CD14-positive monocyte (primary cell): ENCODE measurements at regions not wholly inside any gene's neighbourhood (a gene's known extent, or its start where the extent isn't known, plus 50 kb on each side); places are given as distances from the start of the nearest gene placed in this dataset.

Source experiments
- DNase-seq, 3 donors: peaks; one replicate each; pipeline ENCODE4 v3.0.0-alpha.2; 2011 to 2022
- H2AFZ ChIP-seq: 2 replicates; pipeline ENCODE4 v1.6.0; 2012; ENCODE audit warnings: mild to moderate bottlenecking, low read depth, low read length, inconsistent platforms; ENCODE audit not compliant: insufficient read depth, poor library complexity, severe bottlenecking
- H3K27ac ChIP-seq, 2 donors: 1 replicate in 1 of 2; 2 replicates in 1 of 2; pipeline ENCODE4 v1.5.1; 2012 to 2013; ENCODE audit warnings: low read length in 2 of 2, control low read depth in 1 of 2, inconsistent platforms in 1 of 2, low read depth in 1 of 2, mild to moderate bottlenecking in 1 of 2
- H3K27me3 ChIP-seq, 2 donors: one replicate each; pipeline versions ENCODE4 v1.6.0 to v1.6.1; 2011 to 2013; ENCODE audit warnings: low read length in 2 of 2; ENCODE audit not compliant: control insufficient read depth in 2 of 2, insufficient read depth in 2 of 2
- H3K36me3 ChIP-seq, 2 donors: replicated peaks in 1 of 2; 1 replicate in 1 of 2; 2 replicates in 1 of 2; pipeline versions ENCODE4 v1.5.1 to v1.6.1; 2012 to 2013; ENCODE audit warnings: low read length in 2 of 2, control low read depth in 1 of 2, inconsistent platforms in 1 of 2, mild to moderate bottlenecking in 1 of 2; ENCODE audit not compliant: insufficient read depth in 2 of 2, control insufficient read depth in 1 of 2
- H3K4me1 ChIP-seq, 2 donors: 1 replicate in 1 of 2; 2 replicates in 1 of 2; pipeline versions ENCODE4 v1.5.1 to v1.6.1; 2012 to 2013; ENCODE audit warnings: low read length in 2 of 2, control low read depth in 1 of 2, inconsistent platforms in 1 of 2, mild to moderate bottlenecking in 1 of 2, moderate library complexity in 1 of 2; ENCODE audit not compliant: insufficient read depth in 2 of 2, control insufficient read depth in 1 of 2
- H3K4me2 ChIP-seq: replicated peaks from 2 replicates; pipeline ENCODE3; 2012; ENCODE audit warnings: low read length, moderate library complexity, mild to moderate bottlenecking; ENCODE audit not compliant: poor library complexity, severe bottlenecking; ENCODE audit errors: extremely low read depth
- H3K4me3 ChIP-seq, 3 experiments: fragments of 200-600 bp in 1 of 3; sonication (generic) in 1 of 3; replicated peaks in 1 of 3; 1 replicate in 2 of 3; 2 replicates in 1 of 3; pipeline ENCODE4 v1.5.1; 2011 to 2013; ENCODE audit warnings: low read length in 3 of 3, mild to moderate bottlenecking in 3 of 3, control low read depth in 2 of 3, low read depth in 2 of 3, inconsistent platforms in 1 of 3, moderate library complexity in 1 of 3
- H3K79me2 ChIP-seq: 2 replicates; pipeline ENCODE4 v1.6.0; 2012; ENCODE audit warnings: mild to moderate bottlenecking, control low read depth, inconsistent platforms, low read length, moderate library complexity; ENCODE audit not compliant: insufficient read depth
- H3K9ac ChIP-seq: 2 replicates; pipeline ENCODE4 v1.6.0; 2017; ENCODE audit warnings: low read length, mild to moderate bottlenecking; ENCODE audit not compliant: insufficient read depth, poor library complexity, severe bottlenecking
- H3K9me3 ChIP-seq, 2 donors: replicated peaks in 1 of 2; 1 replicate in 1 of 2; 2 replicates in 1 of 2; pipeline versions ENCODE4 v1.5.1 to v1.6.1; 2012 to 2013; ENCODE audit warnings: low read length in 2 of 2, control low read depth in 1 of 2; ENCODE audit not compliant: control insufficient read depth in 1 of 2, insufficient read depth in 1 of 2
- H4K20me1 ChIP-seq: 2 replicates; pipeline ENCODE4 v1.6.0; 2012; ENCODE audit warnings: mild to moderate bottlenecking, low read length, control low read depth, moderate library complexity; ENCODE audit not compliant: insufficient read depth
- H3K27ac Mint-ChIP-seq, 7 donors: one replicate each; pipeline ENCODE4 v1.8.0; 2020; ENCODE audit warnings: mild to moderate bottlenecking in 7 of 7, mixed read lengths in 7 of 7, moderate library complexity in 6 of 7, inconsistent platforms in 2 of 7
- H3K27me3 Mint-ChIP-seq, 3 donors: one replicate each; pipeline ENCODE4 v1.8.0; 2021 to 2022; ENCODE audit warnings: low read depth in 3 of 3, mild to moderate bottlenecking in 3 of 3, mixed read lengths in 3 of 3, moderate library complexity in 3 of 3, inconsistent platforms in 1 of 3
- H3K36me3 Mint-ChIP-seq, 2 donors: one replicate each; pipeline ENCODE4 v1.8.0; 2020; ENCODE audit warnings: mixed read lengths in 2 of 2, inconsistent platforms in 1 of 2, mild to moderate bottlenecking in 1 of 2
- H3K4me1 Mint-ChIP-seq: one replicate; pipeline ENCODE4 v1.8.0; 2020; ENCODE audit warnings: mild to moderate bottlenecking, mixed read lengths
- H3K4me3 Mint-ChIP-seq, 2 donors: one replicate each; pipeline ENCODE4 v1.8.0; 2020; ENCODE audit warnings: mild to moderate bottlenecking in 2 of 2, mixed read lengths in 2 of 2, moderate library complexity in 1 of 2
- H3K9me3 Mint-ChIP-seq, 7 donors: one replicate each; pipeline ENCODE4 v1.8.0; 2020 to 2022; ENCODE audit warnings: mixed read lengths in 7 of 7, mild to moderate bottlenecking in 6 of 7, moderate library complexity in 6 of 7, inconsistent platforms in 2 of 7
- WGBS: methylation state at CpG from one replicate; pipeline ENCODE4 v1.1.5; 2013; ENCODE audit warnings: missing lambda C conversion rate; ENCODE audit not compliant: insufficient coverage; 5-methylcytosine and 5-hydroxymethylcytosine counted together
- intact Hi-C, 2 donors: fragments of 100-400 bp; cut with micrococcal nuclease; formaldehyde crosslinking; loops; one replicate each; pipeline versions ENCODE4 v1.15.0 to v1.15.1; 2023
- TF ChIP-seq, protein P1 (sequence below): fragments of 200-600 bp; IDR thresholded peaks from one replicate; pipeline ENCODE4 v1.8.0; 2022; ENCODE audit warnings: antibody characterized with exemption, mild to moderate bottlenecking

GRCh38 chr19:28416245-28416644, 796.7 kb downstream of the UQCRFS1 start:
- intact Hi-C loops = no loop called here
- WGBS = no CpG with 5 or more reads among the region's 1 CpG
- Histone ChIP-seq H4K20me1 (no peaks in the 10 kb centered on the region), H3K36me3 (no peaks in the 10 kb centered on the region), H3K4me2 (no peak overlapping the region), H3K9ac (no peak overlapping the region), H3K4me3 (no peak overlapping the region), H3K79me2 (no peaks in the 10 kb centered on the region), H3K27ac (no peak overlapping the region), H3K4me1 (no peaks in the 10 kb centered on the region), H2AFZ (no peak overlapping the region), H3K27me3 (no peaks in the 10 kb centered on the region), H3K9me3 (peaks cover 0 to 4% of the 10 kb centered on the region in 2 donors)
- no peaks in the 10 kb centered on the region for H3K36me3 Mint-ChIP-seq
- H3K4me3 Mint-ChIP-seq = no peak overlapping the region
- peaks cover 0 to 4% (median 2%) of the 10 kb centered on the region in 3 donors for H3K27me3 Mint-ChIP-seq
- peaks cover 0 to 5% (median 0%) of the 10 kb centered on the region in 7 donors for H3K9me3 Mint-ChIP-seq
- no peaks in the 10 kb centered on the region for H3K4me1 Mint-ChIP-seq
- DNase-seq = no peak
- H3K27ac Mint-ChIP-seq = no peak overlapping the region
- TF ChIP-seq, protein P1, sequence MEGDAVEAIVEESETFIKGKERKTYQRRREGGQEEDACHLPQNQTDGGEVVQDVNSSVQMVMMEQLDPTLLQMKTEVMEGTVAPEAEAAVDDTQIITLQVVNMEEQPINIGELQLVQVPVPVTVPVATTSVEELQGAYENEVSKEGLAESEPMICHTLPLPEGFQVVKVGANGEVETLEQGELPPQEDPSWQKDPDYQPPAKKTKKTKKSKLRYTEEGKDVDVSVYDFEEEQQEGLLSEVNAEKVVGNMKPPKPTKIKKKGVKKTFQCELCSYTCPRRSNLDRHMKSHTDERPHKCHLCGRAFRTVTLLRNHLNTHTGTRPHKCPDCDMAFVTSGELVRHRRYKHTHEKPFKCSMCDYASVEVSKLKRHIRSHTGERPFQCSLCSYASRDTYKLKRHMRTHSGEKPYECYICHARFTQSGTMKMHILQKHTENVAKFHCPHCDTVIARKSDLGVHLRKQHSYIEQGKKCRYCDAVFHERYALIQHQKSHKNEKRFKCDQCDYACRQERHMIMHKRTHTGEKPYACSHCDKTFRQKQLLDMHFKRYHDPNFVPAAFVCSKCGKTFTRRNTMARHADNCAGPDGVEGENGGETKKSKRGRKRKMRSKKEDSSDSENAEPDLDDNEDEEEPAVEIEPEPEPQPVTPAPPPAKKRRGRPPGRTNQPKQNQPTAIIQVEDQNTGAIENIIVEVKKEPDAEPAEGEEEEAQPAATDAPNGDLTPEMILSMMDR = no peak

DNA sequence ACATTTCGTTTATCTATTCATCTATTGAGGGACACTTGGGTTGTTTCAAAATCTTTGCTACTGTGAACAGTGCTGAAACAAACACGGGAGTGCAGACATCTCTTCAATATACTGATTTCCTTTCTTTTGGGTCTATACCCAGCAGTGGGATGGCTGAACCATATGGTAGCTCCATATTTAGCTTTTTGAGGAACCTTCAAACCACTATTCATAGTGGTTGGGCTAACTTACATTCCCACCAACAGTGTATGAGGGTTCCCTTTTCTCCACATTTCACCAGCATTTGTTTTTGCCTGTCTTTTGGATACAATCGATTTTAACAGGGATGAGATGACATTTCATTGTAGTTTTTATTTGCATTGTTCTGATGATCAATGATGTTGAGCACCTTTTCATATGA, 798.2 kb downstream of the UQCRFS1 start:
- Histone ChIP-seq H3K9ac (no peak overlapping the region), H3K4me1 (no peaks in the 10 kb centered on the region), H3K79me2 (no peaks in the 10 kb centered on the region), H3K27ac (no peak overlapping the region), H3K4me3 (no peak overlapping the region), H3K36me3 (no peaks in the 10 kb centered on the region), H4K20me1 (no peaks in the 10 kb centered on the region), H3K4me2 (no peak overlapping the region), H3K9me3 (peaks cover 0 to 4% of the 10 kb centered on the region in 2 donors), H2AFZ (no peak overlapping the region), H3K27me3 (no peaks in the 10 kb centered on the region)
- Mint-ChIP-seq H3K36me3 (no peaks in the 10 kb centered on the region), H3K9me3 (peaks cover 0 to 2% (median 0%) of the 10 kb centered on the region in 7 donors), H3K27me3 (peaks cover 0 to 3% (median 2%) of the 10 kb centered on the region in 3 donors), H3K27ac (no peak overlapping the region), H3K4me1 (no peaks in the 10 kb centered on the region), H3K4me3 (no peak overlapping the region)
- TF ChIP-seq, protein P1 = no peak
- DNase-seq = no peak
- no CpG with 5 or more reads among the region's 3 CpGs for WGBS
- intact Hi-C loops = no loop called here
